ENCODE measurements at regions not wholly inside any gene's neighbourhood (a gene's known extent, or its start where the extent isn't known, plus 50 kb on each side); places are given as distances from the start of the nearest gene placed in this dataset.

- Histone ChIP-seq H3K27ac (ENCODE audit: low read length) (no peak overlapping the region), H3K4me2 (ENCODE audit: low read depth, low read length, poor library complexity, severe bottlenecking) (no peak overlapping the region), H3K4me1 (ENCODE audit: low read length) (no peaks in the 10 kb centered on the region), H4K20me1 (ENCODE audit: insufficient read depth, low read depth, low read length) (no peaks in the 10 kb centered on the region), H3K79me2 (ENCODE audit: low read length) (no peaks in the 10 kb centered on the region), H3K4me3 (ENCODE audit: low read length) (no peak overlapping the region), H3K9me3 (ENCODE audit: low read length) (no peaks in the 10 kb centered on the region), H3K9me2 (replicated peaks; ENCODE audit: insufficient read depth, low read length) (no peaks in the 10 kb centered on the region), H3K27me3 (ENCODE audit: low read length) (no peaks in the 10 kb centered on the region; the same call in 1 of the 2 replicates), H2AFZ (ENCODE audit: low read length) (no peak overlapping the region), H3K36me3 (ENCODE audit: insufficient read depth, low read length) (no peaks in the 10 kb centered on the region), H3K9ac (ENCODE audit: low read length) (no peak overlapping the region)
- DNase-seq, result no peak
Measured at GRCh38 chr7:10845225-10845624, 128.4 kb upstream of the PHF14 start.

- no peak overlapping the region for H3K4me2 ChIP-seq (ENCODE audit: low read depth, low read length, poor library complexity, severe bottlenecking)
Measured at GRCh38 chr7:10855583-10855982, 118.1 kb upstream of the PHF14 start.

GRCh38 chr7:10860516-10860915 lies 113.2 kb upstream of the PHF14 start:
- Histone ChIP-seq H3K9me2 (replicated peaks; ENCODE audit: insufficient read depth, low read length) (no peaks in the 10 kb centered on the region), H4K20me1 (ENCODE audit: insufficient read depth, low read depth, low read length) (no peaks in the 10 kb centered on the region), H3K27ac (ENCODE audit: low read length) (no peak overlapping the region), H3K79me2 (ENCODE audit: low read length) (no peaks in the 10 kb centered on the region), H3K4me1 (ENCODE audit: low read length) (no peaks in the 10 kb centered on the region), H3K9me3 (ENCODE audit: low read length) (no peaks in the 10 kb centered on the region), H3K36me3 (ENCODE audit: insufficient read depth, low read length) (no peaks in the 10 kb centered on the region), H3K4me3 (ENCODE audit: low read length) (no peak overlapping the region), H3K9ac (ENCODE audit: low read length) (no peak overlapping the region), H2AFZ (ENCODE audit: low read length) (no peak overlapping the region), H3K27me3 (ENCODE audit: low read length) (no peaks in the 10 kb centered on the region), H3K4me2 (ENCODE audit: low read depth, low read length, poor library complexity, severe bottlenecking) (no peak overlapping the region)
- DNase-seq, result no peak

More at GRCh38 chr7:10855583-10855982, 118.1 kb upstream of the PHF14 start:
- H3K79me2 ChIP-seq (ENCODE audit: low read length), result no peaks in the 10 kb centered on the region
- no peak overlapping the region for H3K9ac ChIP-seq (ENCODE audit: low read length)
- H3K9me2 ChIP-seq (replicated peaks; ENCODE audit: insufficient read depth, low read length), result no peaks in the 10 kb centered on the region
- no peaks in the 10 kb centered on the region for H3K36me3 ChIP-seq (ENCODE audit: insufficient read depth, low read length)
- no peaks in the 10 kb centered on the region for H3K4me1 ChIP-seq (ENCODE audit: low read length)
- H3K4me3 ChIP-seq (ENCODE audit: low read length), result no peak overlapping the region
- no peaks in the 10 kb centered on the region for H3K9me3 ChIP-seq (ENCODE audit: low read length)
- H4K20me1 ChIP-seq (ENCODE audit: insufficient read depth, low read depth, low read length), result no peaks in the 10 kb centered on the region
- H3K27me3 ChIP-seq (ENCODE audit: low read length), result no peaks in the 10 kb centered on the region
- no peak overlapping the region for H3K27ac ChIP-seq (ENCODE audit: low read length)
- DNase-seq, result no peak
- H2AFZ ChIP-seq (ENCODE audit: low read length), result no peak overlapping the region

- H3K79me2 ChIP-seq (ENCODE audit: low read length), result no peaks in the 10 kb centered on the region
- H3K36me3 ChIP-seq (ENCODE audit: insufficient read depth, low read length), result no peaks in the 10 kb centered on the region
- no peak overlapping the region for H3K9ac ChIP-seq (ENCODE audit: low read length)
- no peak overlapping the region for H3K4me2 ChIP-seq (ENCODE audit: low read depth, low read length, poor library complexity, severe bottlenecking)
- no peak for DNase-seq
- no peak overlapping the region for H3K4me3 ChIP-seq (ENCODE audit: low read length)
- no peaks in the 10 kb centered on the region for H4K20me1 ChIP-seq (ENCODE audit: insufficient read depth, low read depth, low read length)
- H3K4me1 ChIP-seq (ENCODE audit: low read length), result no peaks in the 10 kb centered on the region
- no peaks in the 10 kb centered on the region for H3K9me2 ChIP-seq (replicated peaks; ENCODE audit: insufficient read depth, low read length)
- H2AFZ ChIP-seq (ENCODE audit: low read length), result no peak overlapping the region
- no peaks in the 10 kb centered on the region for H3K9me3 ChIP-seq (ENCODE audit: low read length)
- H3K27me3 ChIP-seq (ENCODE audit: low read length), result no peaks in the 10 kb centered on the region
- no peak overlapping the region for H3K27ac ChIP-seq (ENCODE audit: low read length)
Measured at GRCh38 chr7:10863476-10863875, 110.2 kb upstream of the PHF14 start.

- DNase-seq, result no peak
- Histone ChIP-seq H2AFZ (ENCODE audit: low read length) (no peak overlapping the region), H3K4me1 (ENCODE audit: low read length) (no peaks in the 10 kb centered on the region), H3K4me3 (ENCODE audit: low read length) (no peak overlapping the region), H3K9ac (ENCODE audit: low read length) (no peak overlapping the region), H3K36me3 (ENCODE audit: insufficient read depth, low read length) (no peaks in the 10 kb centered on the region), H3K79me2 (ENCODE audit: low read length) (no peaks in the 10 kb centered on the region), H3K9me2 (replicated peaks; ENCODE audit: insufficient read depth, low read length) (no peaks in the 10 kb centered on the region), H3K27me3 (ENCODE audit: low read length) (no peaks in the 10 kb centered on the region), H3K9me3 (ENCODE audit: low read length) (no peaks in the 10 kb centered on the region), H3K4me2 (ENCODE audit: low read depth, low read length, poor library complexity, severe bottlenecking) (no peak overlapping the region), H4K20me1 (ENCODE audit: insufficient read depth, low read depth, low read length) (no peaks in the 10 kb centered on the region), H3K27ac (ENCODE audit: low read length) (no peak overlapping the region)
Measured at GRCh38 chr7:10874666-10875065, 99.0 kb upstream of the PHF14 start.

- Histone ChIP-seq H4K20me1 (ENCODE audit: insufficient read depth, low read depth, low read length) (no peaks in the 10 kb centered on the region), H3K27me3 (ENCODE audit: low read length) (no peaks in the 10 kb centered on the region), H3K36me3 (ENCODE audit: insufficient read depth, low read length) (no peaks in the 10 kb centered on the region), H2AFZ (ENCODE audit: low read length) (no peak overlapping the region), H3K4me3 (ENCODE audit: low read length) (no peak overlapping the region), H3K27ac (ENCODE audit: low read length) (no peak overlapping the region), H3K79me2 (ENCODE audit: low read length) (no peaks in the 10 kb centered on the region), H3K9me2 (replicated peaks; ENCODE audit: insufficient read depth, low read length) (no peaks in the 10 kb centered on the region), H3K4me1 (ENCODE audit: low read length) (no peaks in the 10 kb centered on the region), H3K4me2 (ENCODE audit: low read depth, low read length, poor library complexity, severe bottlenecking) (no peak overlapping the region), H3K9ac (ENCODE audit: low read length) (no peak overlapping the region), H3K9me3 (ENCODE audit: low read length) (no peaks in the 10 kb centered on the region)
- no peak for DNase-seq
Measured at GRCh38 chr7:10875080-10875479, 98.6 kb upstream of the PHF14 start.

- Histone ChIP-seq H3K4me1 (ENCODE audit: low read length) (peaks cover 10% of the 10 kb centered on the region), H3K36me3 (ENCODE audit: insufficient read depth, low read length) (no peaks in the 10 kb centered on the region), H3K27ac (ENCODE audit: low read length) (no peak overlapping the region), H3K9ac (ENCODE audit: low read length) (no peak overlapping the region), H2AFZ (ENCODE audit: low read length) (peak overlapping the region; percentile 10; the same call in 1 of the 2 replicates), H3K4me2 (ENCODE audit: low read depth, low read length, poor library complexity, severe bottlenecking) (peak overlapping the region; percentile 18), H3K27me3 (ENCODE audit: low read length) (no peaks in the 10 kb centered on the region), H3K9me3 (ENCODE audit: low read length) (no peaks in the 10 kb centered on the region), H4K20me1 (ENCODE audit: insufficient read depth, low read depth, low read length) (no peaks in the 10 kb centered on the region), H3K9me2 (replicated peaks; ENCODE audit: insufficient read depth, low read length) (no peaks in the 10 kb centered on the region), H3K79me2 (ENCODE audit: low read length) (no peaks in the 10 kb centered on the region), H3K4me3 (ENCODE audit: low read length) (no peak overlapping the region)
- DNase-seq, result no peak
Measured at GRCh38 chr7:10888861-10889260, 84.8 kb upstream of the PHF14 start.

GRCh38 chr7:10889266-10889898 lies 84.3 kb upstream of the PHF14 start:
- Histone ChIP-seq H2AFZ (ENCODE audit: low read length) (peak overlapping the region; percentile 10; the same call in 1 of the 2 replicates), H3K9me3 (ENCODE audit: low read length) (no peaks in the 10 kb centered on the region), H4K20me1 (ENCODE audit: insufficient read depth, low read depth, low read length) (no peaks in the 10 kb centered on the region), H3K79me2 (ENCODE audit: low read length) (no peaks in the 10 kb centered on the region), H3K4me3 (ENCODE audit: low read length) (no peak overlapping the region), H3K27ac (ENCODE audit: low read length) (no peak overlapping the region), H3K4me1 (ENCODE audit: low read length) (peaks cover 10% of the 10 kb centered on the region), H3K36me3 (ENCODE audit: insufficient read depth, low read length) (no peaks in the 10 kb centered on the region), H3K4me2 (ENCODE audit: low read depth, low read length, poor library complexity, severe bottlenecking) (peak overlapping the region; percentile 18), H3K9ac (ENCODE audit: low read length) (no peak overlapping the region), H3K9me2 (replicated peaks; ENCODE audit: insufficient read depth, low read length) (no peaks in the 10 kb centered on the region), H3K27me3 (ENCODE audit: low read length) (no peaks in the 10 kb centered on the region)
- DNase-seq, result peak; percentile 92

All from Karpas-422 (cell line).